ENCODE measurements at regions not wholly inside any gene's neighbourhood (a gene's known extent, or its start where the extent isn't known, plus 50 kb on each side); places are given as distances from the start of the nearest gene placed in this dataset.
"Not testable (repeated sequence)": the region's sequence is repeated elsewhere in the genome, so short reads cannot be mapped to it uniquely, and the experiment has no call there.

DNA sequence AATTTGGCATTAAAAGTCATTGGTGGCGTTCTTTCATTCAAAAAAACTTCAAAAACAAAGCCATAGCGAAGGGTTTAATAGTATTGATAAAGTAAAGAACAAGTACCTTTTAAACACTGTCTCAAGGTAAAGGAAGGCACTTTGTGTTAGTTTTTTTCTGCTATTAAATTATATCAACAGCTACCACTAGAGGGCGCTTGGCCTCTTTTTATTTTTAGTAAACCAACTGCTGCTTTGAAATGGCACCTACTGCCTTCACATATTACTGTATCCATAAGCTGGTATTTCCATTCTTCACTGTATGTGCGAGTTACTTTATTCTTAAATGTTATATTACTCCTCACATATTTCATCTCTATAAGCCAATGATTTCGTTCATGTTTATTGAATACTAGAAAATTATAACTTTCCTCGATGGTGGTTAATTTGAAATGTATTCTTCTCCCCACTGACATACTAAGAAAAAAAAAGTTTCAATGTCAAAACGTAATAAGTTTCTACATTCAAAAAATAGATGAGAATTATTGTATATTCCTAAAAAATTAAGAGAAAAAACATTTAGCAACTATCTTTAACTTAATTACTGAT lies 125.7 kb upstream of the CXADR start:
- no peak for DNase-seq

DNA sequence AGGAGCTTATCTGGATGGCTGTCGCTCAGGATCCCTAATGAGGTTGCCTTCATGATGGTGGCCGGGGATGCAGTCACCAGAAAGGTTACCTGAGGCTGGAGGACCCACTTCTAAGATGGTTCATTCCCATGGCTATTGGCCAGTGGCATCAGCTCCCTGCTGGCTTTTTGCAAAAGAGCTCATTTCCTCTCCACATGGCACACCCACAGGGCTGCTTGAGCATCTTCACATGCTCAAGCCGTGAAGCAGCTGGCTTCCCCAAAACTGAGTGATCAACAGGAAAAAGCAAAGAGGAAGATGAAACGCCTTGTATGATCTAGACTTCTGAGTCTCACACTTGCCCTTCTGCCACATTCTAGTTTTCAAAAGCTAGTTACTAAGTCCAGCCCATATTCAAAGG lies 124.6 kb upstream of the CXADR start:
- no peak for DNase-seq

DNA sequence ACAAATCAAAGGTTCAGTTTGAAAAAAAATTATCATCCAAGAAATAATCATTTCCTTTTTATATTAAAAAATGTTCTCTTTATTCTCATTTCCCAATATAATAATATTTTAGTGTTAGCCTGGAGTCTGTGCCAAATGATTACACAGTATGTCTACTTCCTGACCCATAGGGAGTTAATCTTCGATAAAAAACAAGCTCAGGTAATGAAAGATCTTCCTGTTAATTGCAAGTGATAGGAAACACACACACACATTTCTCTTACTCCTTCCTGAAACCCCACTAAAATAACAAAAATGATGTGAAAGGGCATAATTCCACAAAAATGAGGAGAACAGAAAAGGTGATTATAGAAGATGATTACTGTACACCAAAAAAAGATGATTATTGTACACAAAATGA lies 123.5 kb upstream of the CXADR start:
- no peak for DNase-seq

DNA sequence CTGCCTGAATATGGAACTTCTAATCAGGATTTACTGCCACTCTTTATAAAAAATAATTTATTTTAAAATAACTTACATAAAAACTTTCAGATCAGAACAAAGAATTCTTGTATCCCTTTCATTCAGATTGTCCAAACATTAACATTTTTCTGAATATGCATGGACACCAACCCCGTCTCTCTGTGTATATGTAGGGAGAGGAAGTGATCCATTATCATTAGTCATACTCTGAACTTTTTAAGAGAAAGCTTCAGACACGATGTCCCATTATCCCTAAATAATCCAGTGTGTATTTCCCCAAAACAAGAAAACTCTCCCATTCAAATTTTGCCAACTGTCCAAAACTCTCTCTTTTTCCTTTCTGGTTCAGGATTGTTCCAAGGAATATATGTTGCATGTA lies 122.3 kb upstream of the CXADR start:
- DNase-seq: no peak

DNA sequence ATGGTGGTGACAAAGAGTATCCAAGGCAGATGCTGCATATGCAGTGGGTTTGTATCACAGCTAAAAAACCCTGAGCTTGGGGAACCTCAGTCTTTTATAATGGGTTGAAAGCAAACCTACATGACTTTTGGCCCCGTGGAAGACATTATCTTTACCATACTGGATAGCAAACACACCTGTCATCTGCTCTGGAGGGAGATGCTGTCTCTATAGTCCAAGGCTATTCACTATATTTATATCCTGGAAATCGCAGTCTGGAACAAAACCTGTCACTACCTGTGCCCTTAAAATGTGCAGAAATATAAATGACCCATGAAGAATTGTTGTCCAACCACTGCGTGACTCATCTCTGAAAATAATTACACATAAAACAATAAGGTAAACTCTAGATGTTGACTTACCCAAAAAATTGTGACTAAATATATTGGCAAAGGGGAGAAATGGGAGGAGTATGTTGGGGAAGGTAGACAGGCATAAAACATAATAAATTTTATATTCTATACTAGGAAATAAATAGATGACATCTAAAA lies 121.0 kb upstream of the CXADR start:
- no peak for DNase-seq

- DNase-seq: no peak
Observed at GRCh38 chr21:17393413-17393812, 119.4 kb upstream of the CXADR start.

DNA sequence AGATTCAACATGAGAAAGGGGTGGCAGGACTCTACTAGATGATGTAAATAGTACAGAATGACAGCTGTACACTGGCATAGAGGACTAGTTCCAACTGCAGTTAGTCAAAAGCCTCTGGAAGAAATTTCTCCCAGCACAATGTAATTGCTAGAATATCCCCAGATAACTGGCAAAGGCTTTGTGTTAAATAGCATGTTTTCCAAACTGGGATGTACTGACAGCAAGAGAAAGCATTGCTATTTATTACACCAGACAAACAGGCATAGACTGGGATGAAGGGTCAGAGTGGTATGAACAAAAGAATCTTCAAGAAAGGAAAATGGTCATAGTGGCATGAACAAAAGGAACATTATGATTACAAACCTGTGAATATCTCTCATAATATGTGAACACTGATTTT lies 115.9 kb upstream of the CXADR start:
- DNase-seq: no peak

DNA sequence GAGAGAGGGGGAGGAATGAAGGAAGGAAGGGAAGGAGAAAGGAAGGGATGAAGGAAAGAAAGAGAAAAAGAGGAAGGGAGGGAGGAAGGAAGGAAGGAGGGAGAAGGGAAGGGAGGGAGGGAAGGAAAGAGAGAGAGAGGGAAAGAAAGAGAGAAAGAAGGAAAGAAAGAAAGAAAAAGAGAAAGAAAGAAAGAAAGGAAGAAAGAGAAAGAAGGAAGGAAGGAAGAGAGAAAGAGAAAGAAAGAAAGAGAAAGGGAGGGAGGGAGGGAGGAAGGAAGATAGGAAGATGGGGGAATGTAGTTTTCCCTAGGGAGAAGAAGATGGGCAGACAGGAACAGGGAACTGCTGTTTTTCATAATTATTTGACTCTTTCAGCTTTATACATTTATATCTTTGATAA lies 115.1 kb upstream of the CXADR start:
- no peak for DNase-seq

DNA sequence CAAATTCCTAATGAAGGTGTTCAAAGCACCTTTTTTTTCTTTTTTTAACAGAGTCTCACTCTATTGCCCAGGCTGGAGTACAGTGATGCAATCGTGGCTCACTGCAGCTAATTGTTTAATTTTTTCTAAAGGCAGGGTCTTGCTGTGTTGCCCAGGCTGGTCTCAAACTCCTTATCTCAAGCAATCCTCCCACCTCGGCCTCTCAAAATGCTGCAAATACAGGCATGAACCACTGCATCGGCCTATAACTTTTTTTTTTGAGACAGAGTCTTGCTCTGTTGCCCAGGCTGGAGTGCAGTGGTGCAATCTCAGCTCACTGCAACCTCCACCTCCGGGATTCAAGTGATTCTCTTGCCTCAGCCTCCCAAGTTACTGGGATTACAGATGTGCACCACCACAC lies 113.9 kb upstream of the CXADR start:
- not testable (repeated sequence) for DNase-seq

- no peak for DNase-seq
Observed at GRCh38 chr21:17402937-17403336, 109.9 kb upstream of the CXADR start.

- DNase-seq: no peak
Observed at GRCh38 chr21:17406202-17406601, 106.6 kb upstream of the CXADR start.

- DNase-seq: no peak
Observed at GRCh38 chr21:17414766-17415165, 98.1 kb upstream of the CXADR start.

DNA sequence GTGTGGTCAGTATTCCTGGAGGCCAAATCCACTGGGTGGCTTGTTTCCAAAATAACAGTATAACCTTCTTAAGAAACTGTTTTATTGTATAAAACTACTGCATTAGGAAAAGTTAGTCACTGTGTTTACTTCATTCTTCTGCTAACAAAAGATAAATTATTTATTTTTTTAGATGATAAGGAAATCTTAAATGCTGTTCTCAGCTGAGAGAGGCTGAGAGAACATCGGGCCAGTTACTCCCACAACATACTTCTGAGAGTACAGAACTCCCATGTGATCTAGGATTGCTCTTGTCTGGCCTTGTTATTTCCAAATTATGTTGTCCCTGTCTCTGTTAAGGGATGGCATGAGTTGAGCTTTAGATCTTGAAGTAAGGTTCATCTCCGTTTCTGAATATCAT lies 96.7 kb upstream of the CXADR start:
- DNase-seq: no peak

GRCh38 chr21:17422931-17423330 lies 89.9 kb upstream of the CXADR start:
- no peak for DNase-seq

- DNase-seq: no peak
Observed at GRCh38 chr21:17427157-17427556, 85.7 kb upstream of the CXADR start.

DNA sequence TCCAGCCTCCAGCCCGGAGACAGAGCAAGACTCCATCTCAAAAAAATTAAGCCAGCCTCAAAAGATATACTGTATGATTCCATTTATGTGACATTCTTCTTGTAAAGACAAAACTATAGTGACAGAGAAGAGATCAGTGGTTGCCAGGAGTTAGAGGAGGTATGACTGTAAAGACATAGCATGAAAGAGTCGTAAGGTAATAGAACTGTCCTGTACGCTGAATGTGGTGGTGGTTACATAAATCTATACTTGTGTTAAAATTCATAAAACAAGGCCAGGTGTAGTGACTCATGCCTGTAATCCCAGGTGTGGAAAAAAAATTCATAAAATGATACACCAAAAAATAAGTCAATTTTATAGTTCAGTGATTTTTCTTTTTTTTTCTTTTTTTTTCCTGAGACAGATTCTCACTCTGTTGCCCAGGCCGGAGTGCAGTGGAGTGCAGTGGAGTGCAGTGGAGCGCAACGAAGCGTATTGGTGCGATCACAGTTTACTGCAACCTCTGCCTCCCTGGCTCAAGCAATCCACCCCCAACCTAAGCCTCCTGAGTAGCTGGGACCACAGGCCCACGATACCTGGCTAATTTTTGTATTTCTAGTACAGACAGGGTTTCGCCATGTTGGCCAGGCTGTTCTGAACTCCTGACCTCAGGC lies 84.9 kb upstream of the CXADR start:
- no peak for DNase-seq

DNA sequence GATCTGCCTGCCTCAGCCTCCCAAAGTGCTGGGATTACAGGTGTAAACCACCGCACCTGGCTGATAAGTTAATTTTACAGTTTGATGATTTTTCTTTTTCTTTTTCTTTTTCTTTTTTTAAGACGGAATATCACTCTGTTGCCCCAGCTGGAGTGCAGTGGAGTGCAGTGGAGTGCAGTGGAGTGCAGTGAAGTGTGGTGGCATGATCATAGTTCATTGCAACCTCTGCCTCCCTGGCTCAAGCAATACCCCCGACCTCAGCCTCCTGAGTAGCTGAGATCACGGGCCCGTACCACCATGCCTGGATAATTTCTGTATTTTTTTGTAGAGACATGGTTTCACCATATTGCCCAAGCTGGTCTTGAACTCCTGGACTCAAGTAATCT lies 84.4 kb upstream of the CXADR start:
- no peak for DNase-seq

DNA sequence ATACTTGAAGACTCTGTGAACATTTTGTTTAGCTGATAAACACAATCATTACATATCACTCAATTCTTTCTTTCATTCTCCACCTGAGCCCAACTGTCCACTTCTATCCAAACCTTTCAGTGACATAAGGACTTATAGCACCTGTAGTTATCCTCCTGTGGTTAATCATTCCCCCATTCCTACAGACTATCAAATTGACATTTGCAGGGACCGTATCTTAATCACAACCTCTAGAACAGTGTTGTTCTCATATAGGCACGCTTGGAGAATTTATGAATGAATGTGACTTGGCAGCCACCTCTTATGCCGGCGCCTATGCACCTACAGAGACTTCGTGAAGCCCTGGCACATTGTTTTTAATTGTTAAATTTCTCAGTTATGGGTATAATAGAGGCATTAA lies 83.9 kb upstream of the CXADR start:
- DNase-seq: no peak

- DNase-seq: no peak
Observed at GRCh38 chr21:17429936-17430335, 82.9 kb upstream of the CXADR start.

- no peak for DNase-seq
Observed at GRCh38 chr21:17432732-17433057, 80.1 kb upstream of the CXADR start.

GRCh38 chr21:17433730-17434129 lies 79.1 kb upstream of the CXADR start:
- DNase-seq: no peak

GRCh38 chr21:17435565-17436543 lies 77.0 kb upstream of the CXADR start:
- no peak for DNase-seq

DNA sequence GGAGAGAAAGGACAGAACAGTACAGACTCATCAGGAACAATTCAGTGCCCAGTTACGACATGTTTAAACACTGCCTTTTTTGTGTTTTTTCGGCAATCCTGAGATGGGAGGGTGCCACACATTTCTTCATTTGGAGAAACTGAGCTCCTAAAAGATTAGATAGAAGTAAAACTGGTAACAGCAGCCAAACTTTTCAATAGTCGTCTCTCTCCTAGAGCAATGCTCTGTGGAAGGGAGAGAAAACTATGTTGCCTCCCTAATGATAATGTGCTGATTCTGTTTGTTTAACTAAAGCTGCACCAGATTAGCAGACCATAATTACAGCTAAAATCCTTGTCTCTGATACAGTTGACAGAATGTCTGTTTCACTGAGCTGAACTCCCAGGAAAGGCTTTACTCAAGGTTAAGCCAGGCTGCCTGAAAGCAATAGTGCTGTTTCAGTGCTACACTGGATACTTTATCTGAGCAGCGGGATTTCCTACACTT lies 76.2 kb upstream of the CXADR start:
- DNase-seq: no peak

GRCh38 chr21:17438635-17439034 lies 74.2 kb upstream of the CXADR start:
- DNase-seq: no peak

Data from GOT3 (cell line).